ENCODE measurements at regions not wholly inside any gene's neighbourhood (a gene's known extent, or its start where the extent isn't known, plus 50 kb on each side); places are given as distances from the start of the nearest gene placed in this dataset.

DNA sequence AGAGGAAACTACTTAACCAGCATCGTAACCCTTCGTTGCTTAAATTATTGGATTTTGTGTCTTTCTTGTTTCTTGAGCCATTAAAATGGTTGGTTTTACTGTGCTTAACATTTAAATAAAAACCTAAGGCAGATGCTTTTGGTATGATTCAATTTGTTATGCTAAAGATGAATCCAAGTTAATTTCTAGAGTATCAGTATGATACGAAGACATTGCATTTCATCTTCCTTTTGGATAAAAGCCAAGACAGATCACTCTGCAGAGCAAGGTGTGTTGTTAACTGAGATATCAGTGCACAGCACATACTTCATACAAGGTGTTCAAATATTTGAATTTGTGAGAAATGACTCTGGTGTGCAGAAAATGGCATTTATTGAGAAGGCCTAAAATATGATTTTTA is 480.5 kb downstream of the PCNX1 start:
- Histone ChIP-seq H3K9me3 (no peaks in the 10 kb centered on the region), H3K27me3 (ENCODE audit: low read depth) (no peaks in the 10 kb centered on the region), H3K36me3 (no peaks in the 10 kb centered on the region), H3K4me1 (no peaks in the 10 kb centered on the region), H3K4me3 (no peak overlapping the region), H3K27ac (no peak overlapping the region)
- ATAC-seq (no peak), DNase-seq (no peak)
- TF ChIP-seq, protein P1, sequence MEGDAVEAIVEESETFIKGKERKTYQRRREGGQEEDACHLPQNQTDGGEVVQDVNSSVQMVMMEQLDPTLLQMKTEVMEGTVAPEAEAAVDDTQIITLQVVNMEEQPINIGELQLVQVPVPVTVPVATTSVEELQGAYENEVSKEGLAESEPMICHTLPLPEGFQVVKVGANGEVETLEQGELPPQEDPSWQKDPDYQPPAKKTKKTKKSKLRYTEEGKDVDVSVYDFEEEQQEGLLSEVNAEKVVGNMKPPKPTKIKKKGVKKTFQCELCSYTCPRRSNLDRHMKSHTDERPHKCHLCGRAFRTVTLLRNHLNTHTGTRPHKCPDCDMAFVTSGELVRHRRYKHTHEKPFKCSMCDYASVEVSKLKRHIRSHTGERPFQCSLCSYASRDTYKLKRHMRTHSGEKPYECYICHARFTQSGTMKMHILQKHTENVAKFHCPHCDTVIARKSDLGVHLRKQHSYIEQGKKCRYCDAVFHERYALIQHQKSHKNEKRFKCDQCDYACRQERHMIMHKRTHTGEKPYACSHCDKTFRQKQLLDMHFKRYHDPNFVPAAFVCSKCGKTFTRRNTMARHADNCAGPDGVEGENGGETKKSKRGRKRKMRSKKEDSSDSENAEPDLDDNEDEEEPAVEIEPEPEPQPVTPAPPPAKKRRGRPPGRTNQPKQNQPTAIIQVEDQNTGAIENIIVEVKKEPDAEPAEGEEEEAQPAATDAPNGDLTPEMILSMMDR (IDR thresholded peaks at IDR 0.05), result no peak
- intact Hi-C loops (cut with DNase I), result no loop called here

DNA sequence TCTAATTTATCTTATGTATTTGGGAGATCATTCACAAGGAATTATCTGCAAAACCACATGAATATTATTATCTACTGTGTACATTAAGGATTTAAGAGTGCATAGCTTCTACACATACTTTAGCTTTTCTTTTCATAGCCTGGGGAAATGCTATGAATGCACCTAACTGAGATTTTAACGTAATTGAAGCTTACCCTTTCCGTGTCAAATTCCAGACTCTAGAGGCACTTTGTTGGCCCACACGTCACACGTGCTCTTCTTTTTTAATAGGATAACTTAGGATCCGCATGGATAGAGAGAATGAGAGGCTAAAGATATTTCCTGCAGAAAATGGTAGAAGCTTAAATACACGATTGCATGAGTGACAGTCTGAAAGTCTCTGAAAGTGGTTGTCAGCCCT is 481.1 kb downstream of the PCNX1 start:
- intact Hi-C loops (cut with DNase I), result no loop called here
- Histone ChIP-seq H3K9me3 (no peaks in the 10 kb centered on the region), H3K27ac (no peak overlapping the region), H3K36me3 (no peaks in the 10 kb centered on the region), H3K4me1 (no peaks in the 10 kb centered on the region), H3K4me3 (no peak overlapping the region), H3K27me3 (ENCODE audit: low read depth) (no peaks in the 10 kb centered on the region)
- ATAC-seq, result no peak
- no peak for DNase-seq
- TF ChIP-seq, protein P1 (IDR thresholded peaks at IDR 0.05), result no peak

DNA sequence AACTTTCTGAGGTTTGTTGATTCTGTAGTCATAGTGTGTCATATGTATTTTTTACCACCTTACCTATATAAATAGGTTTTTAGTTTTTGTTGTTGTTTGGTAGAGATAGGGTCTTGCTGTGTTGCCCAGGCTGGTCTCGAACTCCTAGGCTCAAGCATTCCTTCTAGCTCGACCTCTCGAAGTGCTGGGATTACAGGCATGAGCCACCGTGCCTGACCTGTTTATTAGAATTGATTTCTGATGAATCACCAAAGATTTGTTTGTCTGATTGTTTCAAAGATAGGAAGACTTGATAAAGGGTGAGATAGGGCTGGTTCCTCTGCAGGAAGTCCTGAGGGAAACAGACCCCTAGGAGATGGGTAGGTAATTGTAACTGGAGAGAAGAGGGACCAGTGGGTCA is 481.6 kb downstream of the PCNX1 start:
- ATAC-seq (no peak), DNase-seq (no peak)
- intact Hi-C loops (cut with DNase I), result no loop called here
- Histone ChIP-seq H3K27ac (no peak overlapping the region), H3K4me1 (no peaks in the 10 kb centered on the region), H3K9me3 (no peaks in the 10 kb centered on the region), H3K36me3 (no peaks in the 10 kb centered on the region), H3K4me3 (no peak overlapping the region), H3K27me3 (ENCODE audit: low read depth) (no peaks in the 10 kb centered on the region)
- TF ChIP-seq, protein P1 (IDR thresholded peaks at IDR 0.05), result no peak

DNA sequence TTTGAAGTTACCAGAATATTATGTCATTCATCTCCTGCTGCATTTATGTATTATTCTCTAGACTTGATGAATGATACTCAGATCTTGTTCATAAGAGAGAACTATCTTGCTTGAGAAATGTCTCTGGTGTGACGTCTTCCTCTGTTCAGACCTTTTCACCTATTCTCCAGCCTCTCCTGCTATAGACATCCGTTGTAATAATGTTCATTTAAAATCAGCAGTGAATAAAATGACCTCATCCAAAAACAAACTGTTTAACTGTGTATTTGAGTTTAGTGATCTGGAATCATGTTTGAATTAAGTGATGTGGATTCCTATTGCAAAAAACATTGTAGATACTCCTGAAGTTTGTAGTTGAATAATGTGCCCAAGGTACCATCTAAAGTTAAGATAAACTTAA is 487.1 kb downstream of the PCNX1 start:
- H3K4me3 ChIP-seq, result no peak overlapping the region
- no peaks in the 10 kb centered on the region for H3K36me3 ChIP-seq
- no peaks in the 10 kb centered on the region for H3K27me3 ChIP-seq (ENCODE audit: low read depth)
- no peak for ATAC-seq
- H3K9me3 ChIP-seq, result no peaks in the 10 kb centered on the region
- intact Hi-C loops (cut with DNase I), result no loop called here
- H3K4me1 ChIP-seq, result peaks cover 12% of the 10 kb centered on the region
- TF ChIP-seq, protein P1 (IDR thresholded peaks at IDR 0.05), result no peak
- no peak for DNase-seq
- no peak overlapping the region for H3K27ac ChIP-seq

DNA sequence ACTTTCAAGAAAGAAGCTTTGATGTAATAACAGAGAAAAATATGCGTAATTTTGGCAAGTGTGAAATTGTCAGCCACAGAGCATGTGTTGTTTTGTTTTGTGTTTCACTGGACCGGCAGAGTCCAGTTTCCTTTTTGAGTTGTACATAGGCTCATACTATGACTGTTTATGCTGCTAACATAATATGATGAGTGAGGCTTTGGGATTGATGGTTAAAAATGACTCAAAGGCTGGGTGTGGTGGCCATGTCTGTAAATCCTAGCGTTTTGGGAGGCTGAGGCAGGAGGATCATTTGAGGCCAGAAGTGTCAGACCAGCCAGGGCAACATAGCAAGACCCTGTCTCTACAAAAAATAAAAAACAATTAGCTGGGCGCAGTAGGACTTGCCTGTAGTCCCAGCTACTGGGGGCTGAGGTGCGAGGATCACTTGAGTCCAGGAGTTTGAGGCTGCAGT is 487.9 kb downstream of the PCNX1 start:
- DNase-seq, result no peak
- no peak overlapping the region for H3K4me3 ChIP-seq
- no peak overlapping the region for H3K27ac ChIP-seq
- H3K36me3 ChIP-seq, result no peaks in the 10 kb centered on the region
- no peak for ATAC-seq
- no peaks in the 10 kb centered on the region for H3K9me3 ChIP-seq
- peaks cover 19% of the 10 kb centered on the region for H3K4me1 ChIP-seq
- no peaks in the 10 kb centered on the region for H3K27me3 ChIP-seq (ENCODE audit: low read depth)
- intact Hi-C loops (cut with DNase I), result no loop called here
- TF ChIP-seq, protein P1 (IDR thresholded peaks at IDR 0.05), result no peak

DNA sequence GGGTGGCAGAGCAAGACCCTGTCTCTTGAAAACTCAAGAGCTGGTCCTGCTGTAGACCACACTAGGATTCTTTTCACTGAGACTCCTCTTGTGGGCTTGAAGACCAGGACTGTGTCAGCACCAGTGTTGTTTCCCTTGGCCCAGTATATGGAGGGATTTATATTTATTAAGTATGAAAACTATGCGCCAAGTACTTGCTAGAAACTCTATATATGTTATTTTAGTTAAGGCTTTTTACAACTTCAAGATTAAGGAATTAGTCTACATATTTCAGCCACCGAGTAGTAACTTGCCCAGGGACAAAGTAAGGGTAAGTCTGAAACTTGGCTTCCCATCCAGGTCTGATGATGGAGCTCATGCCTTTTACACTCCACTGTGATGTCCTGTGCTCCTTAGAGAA is 488.4 kb downstream of the PCNX1 start:
- Histone ChIP-seq H3K36me3 (no peaks in the 10 kb centered on the region), H3K4me1 (peaks cover 23% of the 10 kb centered on the region), H3K4me3 (no peak overlapping the region), H3K27me3 (ENCODE audit: low read depth) (no peaks in the 10 kb centered on the region), H3K27ac (no peak overlapping the region), H3K9me3 (no peaks in the 10 kb centered on the region)
- DNase-seq (no peak), ATAC-seq (no peak)
- TF ChIP-seq, protein P1 (IDR thresholded peaks at IDR 0.05), result no peak
- intact Hi-C loops (cut with DNase I), result no loop called here
